Activated naive CD8-positive, alpha-beta T cell treated with anti-CD3 and anti-CD28 coated beads, Interleukin-2, amount 50 U/mL, for 24 hours (primary cell): ENCODE measurements at regions not wholly inside any gene's neighbourhood (a gene's known extent, or its start where the extent isn't known, plus 50 kb on each side); places are given as distances from the start of the nearest gene placed in this dataset.

Experiments used
- ATAC-seq: fragments of 150-1000 bp; cut with Tn5 transposase; one replicate; pipeline ENCODE4 v1.10.0; 2021
- DNase-seq: peaks from one replicate; pipeline ENCODE4 v3.0.0; 2021
- H3K27ac Mint-ChIP-seq: one replicate; pipeline ENCODE4 v1.8.0; 2021; ENCODE audit warnings: mild to moderate bottlenecking, mixed read lengths
- H3K27me3 Mint-ChIP-seq: one replicate; pipeline ENCODE4 v1.8.0; 2021; ENCODE audit warnings: mixed read lengths
- H3K36me3 Mint-ChIP-seq: one replicate; pipeline ENCODE4 v1.8.0; 2021; ENCODE audit warnings: low read depth, mixed read lengths
- H3K4me1 Mint-ChIP-seq: one replicate; pipeline ENCODE4 v1.8.0; 2021; ENCODE audit warnings: mixed read lengths
- H3K4me3 Mint-ChIP-seq: one replicate; pipeline ENCODE4 v1.8.0; 2021; ENCODE audit warnings: mild to moderate bottlenecking, moderate library complexity, mixed read lengths
- H3K9me3 Mint-ChIP-seq: one replicate; pipeline ENCODE4 v1.8.0; 2021; ENCODE audit warnings: mixed read lengths

DNA sequence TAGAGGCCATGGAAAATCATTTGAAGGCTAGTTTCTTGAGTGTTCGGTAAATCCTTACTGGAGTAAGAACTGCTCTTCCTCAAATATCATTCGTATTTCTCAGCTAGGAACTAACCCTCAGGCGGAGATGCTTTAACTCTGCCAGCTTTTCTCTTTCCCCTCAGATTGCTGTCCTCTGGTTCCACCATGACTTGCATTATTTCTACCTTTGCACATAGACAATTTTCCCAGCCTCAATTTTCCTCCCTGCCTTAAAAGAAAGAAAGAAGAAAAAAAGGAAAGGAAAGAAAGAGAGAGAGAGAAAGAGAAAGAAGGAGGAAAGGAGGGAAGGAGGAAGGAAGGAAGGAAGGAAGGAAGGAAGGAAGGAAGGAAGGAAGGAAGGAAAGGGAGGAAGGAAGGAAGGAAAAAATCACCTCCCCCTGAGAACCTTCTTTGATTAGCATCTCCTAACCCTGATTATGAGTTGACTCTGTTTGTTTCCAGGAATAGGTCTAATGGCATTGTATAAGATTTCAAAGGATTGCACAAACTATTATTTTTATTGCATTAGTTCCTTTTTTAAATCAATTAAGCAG, 123.3 kb upstream of the FAM204A start:
- no peak for DNase-seq
- Mint-ChIP-seq H3K36me3 (no peaks in the 10 kb centered on the region), H3K9me3 (no peaks in the 10 kb centered on the region), H3K27ac (no peak overlapping the region), H3K4me1 (no peaks in the 10 kb centered on the region), H3K27me3 (peaks cover 25% of the 10 kb centered on the region), H3K4me3 (no peak overlapping the region)
- ATAC-seq = no peak

DNA sequence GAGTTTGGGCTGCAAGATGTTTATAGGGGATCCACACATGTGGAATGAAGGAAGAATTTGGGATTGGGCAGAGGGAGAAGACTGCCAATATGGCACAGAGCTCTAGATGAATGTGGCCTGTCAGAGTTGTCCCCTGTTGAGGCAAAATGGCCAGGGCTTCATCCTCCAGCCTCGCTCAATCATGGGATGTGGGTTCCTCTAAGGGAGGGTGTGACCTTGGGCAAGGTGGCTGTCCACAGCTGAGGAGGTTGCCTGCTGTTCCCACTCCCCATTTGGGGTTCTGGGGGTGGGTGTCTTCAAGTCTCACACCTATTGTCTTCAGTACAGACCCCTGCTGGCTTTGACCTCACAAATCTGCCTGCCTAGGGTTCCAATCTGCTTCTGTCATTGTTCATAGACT, 121.6 kb upstream of the FAM204A start:
- Mint-ChIP-seq H3K4me3 (no peak overlapping the region), H3K9me3 (no peaks in the 10 kb centered on the region), H3K27me3 (peaks cover 26% of the 10 kb centered on the region), H3K27ac (no peak overlapping the region), H3K36me3 (no peaks in the 10 kb centered on the region), H3K4me1 (peaks cover 3% of the 10 kb centered on the region)
- DNase-seq (no peak), ATAC-seq (no peak)

DNA sequence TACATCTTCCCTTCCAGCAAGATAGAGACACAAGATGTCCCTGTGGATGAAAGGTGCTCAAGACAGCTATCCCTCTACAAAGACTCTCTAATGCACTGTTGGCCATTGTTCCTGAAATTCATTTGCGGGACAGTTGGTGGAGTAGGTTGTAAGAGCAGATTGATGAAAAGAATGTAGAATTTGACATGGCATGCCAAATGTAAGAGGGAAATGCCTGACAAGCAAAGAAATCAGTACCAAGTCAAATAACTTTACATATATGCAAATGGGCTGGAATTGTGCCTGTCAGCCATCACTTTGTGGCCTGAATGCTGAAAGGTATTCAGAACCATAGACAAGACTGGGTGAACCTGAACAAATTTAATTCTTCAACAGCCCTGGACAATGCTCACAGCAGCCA, 120.3 kb upstream of the FAM204A start:
- H3K4me3 Mint-ChIP-seq = no peak overlapping the region

DNA sequence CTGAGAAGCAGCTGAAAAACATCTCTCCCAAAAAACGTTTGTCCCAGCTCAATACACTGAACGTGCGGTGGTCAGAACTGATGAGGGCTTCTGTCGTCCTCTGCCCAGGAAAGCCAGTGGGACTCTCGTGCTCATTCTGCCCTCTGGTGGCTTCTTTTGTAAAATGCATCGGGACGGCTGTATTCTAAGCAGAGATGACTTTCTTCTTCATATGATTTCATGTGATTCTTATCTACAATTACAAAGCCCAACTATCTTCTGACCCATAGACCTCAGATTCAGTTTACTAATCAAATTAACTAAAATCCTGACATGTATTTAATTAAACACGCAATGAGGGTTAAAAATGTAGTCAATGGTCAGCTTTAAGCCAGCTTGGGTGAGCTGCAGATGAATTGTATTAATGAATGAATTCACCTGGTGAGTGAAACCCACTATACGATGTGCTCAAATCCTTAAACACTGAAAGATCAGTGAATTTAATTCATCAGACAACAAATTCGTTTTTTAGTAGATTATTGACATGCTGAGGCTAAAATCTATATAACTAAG, 117.6 kb upstream of the FAM204A start:
- H3K4me3 Mint-ChIP-seq = no peak overlapping the region

More for the DNA sequence above, 120.3 kb upstream of the FAM204A start:
- ATAC-seq (no peak), DNase-seq (no peak)
- H3K4me1 Mint-ChIP-seq = peaks cover 3% of the 10 kb centered on the region
- no peaks in the 10 kb centered on the region for H3K9me3 Mint-ChIP-seq
- H3K27me3 Mint-ChIP-seq = peaks cover 28% of the 10 kb centered on the region
- no peaks in the 10 kb centered on the region for H3K36me3 Mint-ChIP-seq
- H3K27ac Mint-ChIP-seq = no peak overlapping the region

DNA sequence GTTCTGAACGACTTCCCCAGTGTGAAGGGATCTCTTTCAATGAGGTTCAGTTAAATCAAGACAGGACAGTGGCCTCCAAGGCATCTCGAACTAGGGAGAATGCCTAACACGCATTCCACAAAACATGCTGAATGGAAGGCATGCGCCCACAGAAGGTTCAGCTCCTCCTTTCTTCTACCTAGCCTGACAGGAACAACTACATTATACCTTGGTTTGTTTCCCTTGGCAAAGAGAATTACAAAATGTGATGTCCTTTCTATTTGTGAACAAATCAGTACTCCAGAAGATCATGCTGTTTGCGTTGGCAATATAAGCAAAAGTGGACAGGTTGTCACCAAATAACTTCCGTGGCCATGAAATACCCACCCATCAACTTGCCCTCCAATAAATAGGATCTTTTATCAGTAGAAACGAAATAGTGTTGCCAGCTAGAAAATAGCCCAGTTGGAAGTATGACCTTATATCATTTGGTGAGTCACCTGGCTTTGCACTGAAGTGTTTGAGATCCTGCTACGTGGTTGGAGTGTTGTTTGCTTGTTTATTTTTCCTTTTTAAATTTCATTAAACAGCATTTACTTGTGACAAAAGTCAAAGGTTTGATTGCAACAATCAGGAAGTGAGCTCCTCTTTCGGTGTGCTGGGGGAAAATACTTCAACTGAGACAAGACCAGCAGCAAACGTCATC, 117.0 kb upstream of the FAM204A start:
- DNase-seq (no peak), ATAC-seq (no peak)
- H3K27ac Mint-ChIP-seq = no peak overlapping the region
- H3K9me3 Mint-ChIP-seq = no peaks in the 10 kb centered on the region
- peaks cover 24% of the 10 kb centered on the region for H3K27me3 Mint-ChIP-seq
- no peak overlapping the region for H3K4me3 Mint-ChIP-seq
- no peaks in the 10 kb centered on the region for H3K36me3 Mint-ChIP-seq
- H3K4me1 Mint-ChIP-seq = peaks cover 3% of the 10 kb centered on the region

More for the DNA sequence above, 117.6 kb upstream of the FAM204A start:
- Mint-ChIP-seq H3K9me3 (no peaks in the 10 kb centered on the region), H3K36me3 (no peaks in the 10 kb centered on the region), H3K27me3 (peaks cover 28% of the 10 kb centered on the region), H3K4me1 (peaks cover 3% of the 10 kb centered on the region), H3K27ac (no peak overlapping the region)
- ATAC-seq (peak; percentile 75), DNase-seq (peak; percentile 56)

DNA sequence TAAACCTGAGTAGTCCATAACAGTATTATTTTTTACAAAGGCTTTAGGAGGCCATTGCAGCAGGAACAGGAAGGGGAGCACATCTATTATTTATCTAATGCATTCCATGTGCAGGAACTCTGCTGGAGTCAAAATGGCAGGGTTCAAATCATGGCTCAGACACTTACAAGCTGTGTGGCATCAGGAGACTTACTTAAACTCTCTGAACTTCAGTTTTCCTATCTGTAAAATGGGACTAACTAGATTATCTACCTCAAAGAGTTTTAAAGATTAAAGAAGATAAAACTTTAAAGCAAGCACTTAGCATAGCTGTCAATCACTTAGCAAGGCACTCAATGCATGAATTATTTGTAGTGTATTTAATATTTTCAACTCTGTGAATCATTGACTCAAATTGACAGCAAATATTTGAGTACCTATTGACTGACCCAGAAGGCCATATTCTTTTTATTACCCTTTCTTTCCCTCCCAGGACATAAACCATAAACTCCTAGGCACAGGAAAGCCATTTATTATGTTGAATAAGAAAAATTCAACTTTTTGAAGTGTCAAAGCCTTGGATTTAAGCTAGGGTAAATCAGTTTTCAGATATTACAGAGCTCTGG, 115.8 kb upstream of the FAM204A start:
- Mint-ChIP-seq H3K9me3 (no peaks in the 10 kb centered on the region), H3K4me1 (peaks cover 3% of the 10 kb centered on the region), H3K27ac (no peak overlapping the region), H3K27me3 (peaks cover 24% of the 10 kb centered on the region), H3K36me3 (no peaks in the 10 kb centered on the region), H3K4me3 (no peak overlapping the region)
- no peak for DNase-seq
- ATAC-seq = no peak

DNA sequence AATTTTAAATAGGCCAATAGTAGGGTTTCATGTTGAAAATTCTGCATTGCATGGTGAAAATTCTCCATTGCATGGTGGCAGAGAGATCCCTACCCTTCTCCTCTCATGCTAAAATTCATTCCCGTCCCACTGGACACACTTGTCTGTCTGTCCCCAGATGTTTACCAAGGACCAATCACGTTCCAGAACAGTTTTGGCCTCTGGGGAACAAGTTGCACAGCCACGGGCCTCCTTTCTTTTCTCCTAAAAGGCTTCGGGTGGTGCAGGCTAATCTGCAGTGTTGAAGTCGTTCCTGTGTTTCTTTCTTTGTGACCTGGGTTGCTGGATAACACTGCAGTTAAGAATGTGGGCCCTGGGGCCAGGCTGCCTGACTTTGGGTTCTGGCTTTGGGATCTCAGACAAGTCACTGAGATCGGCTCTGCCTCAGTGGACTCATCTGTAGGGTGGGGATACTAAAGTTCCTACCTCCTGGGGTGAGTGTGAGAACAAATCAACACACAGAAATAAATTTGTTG, 113.1 kb upstream of the FAM204A start:
- Mint-ChIP-seq H3K4me1 (peaks cover 3% of the 10 kb centered on the region), H3K36me3 (no peaks in the 10 kb centered on the region), H3K27ac (no peak overlapping the region), H3K27me3 (peaks cover 36% of the 10 kb centered on the region), H3K9me3 (peaks cover 8% of the 10 kb centered on the region), H3K4me3 (no peak overlapping the region)
- no peak for DNase-seq
- no peak for ATAC-seq

DNA sequence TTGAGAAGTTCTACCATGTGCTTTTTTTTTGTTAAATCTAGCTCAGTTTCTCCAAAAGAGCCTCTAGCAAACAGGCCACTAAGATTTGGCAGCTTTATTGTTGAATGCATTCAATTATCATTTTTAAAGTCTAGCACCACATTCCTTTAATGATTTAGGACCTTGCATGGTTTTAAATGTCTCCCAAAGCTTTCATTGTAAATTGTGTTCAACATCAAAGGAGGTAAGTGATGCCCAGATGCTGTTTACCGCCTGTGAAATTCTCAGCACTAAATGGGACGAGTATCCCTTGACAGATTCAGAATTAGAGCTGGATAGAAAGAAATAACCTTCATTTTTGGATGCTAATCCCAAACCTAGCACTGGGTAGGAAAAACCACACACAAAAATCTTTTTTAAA, 112.1 kb upstream of the FAM204A start:
- H3K27me3 Mint-ChIP-seq = peaks cover 38% of the 10 kb centered on the region
- H3K4me1 Mint-ChIP-seq = no peaks in the 10 kb centered on the region
- ATAC-seq (no peak), DNase-seq (no peak)
- H3K27ac Mint-ChIP-seq = no peak overlapping the region
- H3K36me3 Mint-ChIP-seq = no peaks in the 10 kb centered on the region
- peaks cover 8% of the 10 kb centered on the region for H3K9me3 Mint-ChIP-seq
- H3K4me3 Mint-ChIP-seq = no peak overlapping the region

DNA sequence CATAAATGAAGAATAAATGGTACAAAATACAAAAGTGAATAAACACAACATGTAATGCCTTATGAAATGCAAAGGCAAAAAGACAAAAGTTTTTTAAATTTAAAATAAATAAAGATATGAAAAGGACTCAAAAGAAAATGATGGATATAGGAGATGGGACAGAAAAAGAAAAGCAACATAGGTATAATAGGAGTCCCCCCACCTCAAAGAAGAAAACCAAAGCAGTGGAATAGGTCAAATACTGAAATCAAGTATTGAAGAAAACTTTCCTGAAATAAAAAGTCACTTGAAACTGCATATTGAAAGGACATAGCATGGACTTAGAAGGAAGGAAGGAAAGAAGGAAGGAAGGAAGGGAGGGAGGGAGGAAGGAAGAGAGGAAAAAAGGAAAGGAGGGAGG, 110.0 kb upstream of the FAM204A start:
- Mint-ChIP-seq H3K27ac (no peak overlapping the region), H3K36me3 (no peaks in the 10 kb centered on the region), H3K4me1 (no peaks in the 10 kb centered on the region), H3K9me3 (peaks cover 8% of the 10 kb centered on the region), H3K4me3 (no peak overlapping the region), H3K27me3 (peaks cover 39% of the 10 kb centered on the region)
- no peak for ATAC-seq
- no peak for DNase-seq

DNA sequence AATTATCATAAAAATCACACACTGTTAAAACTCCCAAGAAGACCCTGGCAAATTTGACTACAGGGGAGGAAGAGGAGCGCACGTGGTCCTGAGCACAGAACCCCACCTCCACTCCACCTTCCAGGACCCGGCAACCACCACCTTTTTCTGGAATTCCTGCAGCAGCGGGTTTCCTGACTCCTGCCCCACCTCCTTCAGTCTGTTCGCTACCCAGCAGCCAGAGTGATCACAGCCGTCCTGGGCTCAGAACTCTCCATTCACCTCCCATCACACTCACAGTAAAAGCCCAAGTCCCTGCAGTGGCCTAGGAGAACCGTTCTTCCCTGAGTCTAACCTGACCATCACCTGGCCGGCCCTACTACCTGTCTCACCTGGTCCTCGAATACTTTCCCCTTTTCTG, 107.4 kb upstream of the FAM204A start:
- Mint-ChIP-seq H3K4me3 (no peak overlapping the region), H3K4me1 (no peaks in the 10 kb centered on the region), H3K36me3 (no peaks in the 10 kb centered on the region), H3K27ac (no peak overlapping the region), H3K9me3 (peaks cover 8% of the 10 kb centered on the region), H3K27me3 (peaks cover 41% of the 10 kb centered on the region)
- DNase-seq (no peak), ATAC-seq (no peak)

DNA sequence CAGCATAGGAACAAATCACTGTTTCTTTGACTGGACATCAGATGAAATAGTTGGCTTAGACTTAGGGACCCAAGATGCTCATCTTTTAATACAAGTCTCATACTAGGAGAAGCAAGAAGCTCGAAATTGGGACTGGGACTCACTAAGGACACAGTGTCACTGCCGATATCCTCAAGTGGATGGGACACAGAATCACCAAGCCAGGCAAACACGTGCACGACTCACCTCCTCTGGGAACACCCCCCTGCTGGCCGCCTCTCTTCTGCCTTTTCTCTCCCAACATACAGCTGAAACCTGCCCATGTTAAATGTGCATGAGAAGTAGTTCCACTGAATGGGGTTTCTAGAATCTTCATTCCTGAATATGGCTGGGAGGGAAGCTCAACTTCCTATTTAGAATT, 106.6 kb upstream of the FAM204A start:
- Mint-ChIP-seq H3K4me1 (no peaks in the 10 kb centered on the region), H3K9me3 (peaks cover 8% of the 10 kb centered on the region), H3K4me3 (no peak overlapping the region), H3K27me3 (peaks cover 41% of the 10 kb centered on the region), H3K36me3 (no peaks in the 10 kb centered on the region), H3K27ac (no peak overlapping the region)
- DNase-seq = no peak
- no peak for ATAC-seq

DNA sequence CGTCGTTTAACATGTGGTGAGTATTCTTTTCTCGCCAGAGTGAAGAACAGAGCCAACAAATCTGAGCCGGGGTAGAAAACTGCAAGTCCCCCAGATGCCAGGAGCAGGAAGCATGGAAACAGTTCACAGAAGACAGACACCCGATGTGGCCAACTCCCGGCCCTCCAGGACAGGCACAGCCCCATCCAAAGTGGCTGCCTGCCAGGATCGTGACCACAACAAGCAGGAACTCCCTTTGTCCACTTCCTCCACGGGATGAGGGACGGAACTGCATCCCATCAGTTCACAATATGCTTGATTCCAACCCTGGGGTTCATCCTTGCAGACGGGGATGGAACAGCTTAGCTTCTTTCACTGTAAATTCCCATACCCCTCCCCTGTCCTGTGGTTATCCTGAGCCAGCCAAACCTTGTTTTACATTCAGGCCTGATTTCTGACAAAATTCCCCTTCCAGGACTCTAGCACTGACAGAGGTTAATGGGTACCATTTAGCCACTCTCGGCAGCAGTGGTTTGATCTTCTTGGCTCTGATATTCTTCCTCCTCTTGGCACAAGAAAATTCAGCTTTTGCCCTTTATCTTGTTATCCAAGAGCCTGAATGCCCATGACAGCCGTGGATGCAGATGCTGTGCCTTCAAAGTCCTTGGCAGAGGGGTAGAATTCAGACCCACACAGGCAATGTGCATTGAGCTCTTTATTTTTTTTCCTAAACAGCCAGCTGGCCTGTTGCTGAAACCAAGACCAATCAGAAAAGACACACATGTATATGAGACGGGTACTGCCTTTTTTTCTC, 105.5 kb upstream of the FAM204A start:
- peaks cover 8% of the 10 kb centered on the region for H3K9me3 Mint-ChIP-seq
- no peaks in the 10 kb centered on the region for H3K36me3 Mint-ChIP-seq
- H3K4me1 Mint-ChIP-seq = no peaks in the 10 kb centered on the region
- no peak overlapping the region for H3K27ac Mint-ChIP-seq
- H3K27me3 Mint-ChIP-seq = peaks cover 37% of the 10 kb centered on the region
- DNase-seq (no peak), ATAC-seq (no peak)
- H3K4me3 Mint-ChIP-seq = no peak overlapping the region

DNA sequence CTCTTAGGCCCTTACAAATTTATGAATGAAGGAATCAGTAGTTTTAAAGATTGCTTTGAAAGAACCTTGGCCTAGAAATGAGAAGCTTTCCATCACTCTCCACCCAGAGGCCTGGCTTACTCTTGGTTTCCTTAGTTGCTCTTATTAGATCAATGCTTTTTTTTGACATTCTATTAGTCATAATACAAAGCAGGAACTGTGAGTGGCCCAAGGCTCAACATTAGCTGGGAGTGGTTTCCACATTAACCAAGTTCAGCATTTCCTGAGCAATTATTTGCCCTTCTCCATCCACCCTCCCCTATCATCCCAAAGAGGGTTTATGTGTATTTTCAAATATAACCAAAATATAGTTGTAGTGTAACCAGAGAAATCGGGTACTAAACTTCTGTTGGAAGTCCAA, 103.4 kb upstream of the FAM204A start:
- H3K4me1 Mint-ChIP-seq = no peaks in the 10 kb centered on the region
- ATAC-seq (no peak), DNase-seq (no peak)
- no peaks in the 10 kb centered on the region for H3K9me3 Mint-ChIP-seq
- no peak overlapping the region for H3K4me3 Mint-ChIP-seq
- H3K36me3 Mint-ChIP-seq = no peaks in the 10 kb centered on the region
- peaks cover 28% of the 10 kb centered on the region for H3K27me3 Mint-ChIP-seq
- H3K27ac Mint-ChIP-seq = no peak overlapping the region

DNA sequence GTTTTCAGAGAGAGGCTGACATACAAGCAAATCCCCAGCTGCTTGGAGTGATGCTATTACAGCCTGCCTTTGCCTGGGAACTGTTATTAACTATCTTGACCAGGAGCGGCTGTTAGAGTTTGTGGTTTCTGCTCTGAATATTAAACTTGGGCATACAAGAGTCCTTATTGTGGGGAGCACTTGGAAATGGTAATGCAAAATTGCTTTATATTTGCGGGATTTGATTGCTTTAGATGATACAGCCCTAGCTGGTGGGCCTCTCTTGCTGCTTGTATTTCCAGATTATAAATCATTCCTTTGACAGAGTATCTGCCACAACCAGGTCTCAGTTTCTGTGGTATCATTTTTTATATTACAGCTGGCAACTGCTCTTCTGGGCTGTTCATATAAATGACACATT, 101.9 kb upstream of the FAM204A start:
- ATAC-seq (no peak), DNase-seq (no peak)
- Mint-ChIP-seq H3K9me3 (no peaks in the 10 kb centered on the region), H3K36me3 (no peaks in the 10 kb centered on the region), H3K4me3 (no peak overlapping the region), H3K27me3 (peaks cover 30% of the 10 kb centered on the region), H3K27ac (no peak overlapping the region), H3K4me1 (no peaks in the 10 kb centered on the region)
